ENCODE measurements at regions not wholly inside any gene's neighbourhood (a gene's known extent, or its start where the extent isn't known, plus 50 kb on each side); places are given as distances from the start of the nearest gene placed in this dataset.
"Not testable (repeated sequence)": the region's sequence is repeated elsewhere in the genome, so short reads cannot be mapped to it uniquely, and the experiment has no call there.

DNA sequence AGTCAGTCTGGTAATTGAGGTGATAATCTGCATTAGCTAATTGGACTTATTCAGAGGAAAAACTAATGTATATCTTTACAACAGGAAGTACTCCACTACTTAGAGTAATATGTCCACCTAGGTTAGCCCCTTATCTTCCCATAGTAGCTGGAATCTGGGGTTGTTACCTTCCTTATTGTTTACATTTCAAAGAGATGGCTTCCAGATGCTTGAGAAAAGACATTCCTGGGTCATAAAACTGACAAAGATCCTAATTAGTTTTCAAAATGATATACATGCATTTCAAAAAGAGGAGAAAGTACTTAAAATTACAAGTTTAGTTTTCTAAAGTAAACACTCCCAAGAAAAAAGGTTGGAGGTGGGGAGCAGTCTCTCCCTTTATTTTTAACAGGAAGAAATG lies 78.1 kb downstream of the RPL10L start:
- no peaks in the 10 kb centered on the region for H3K27me3 ChIP-seq (ENCODE audit: insufficient read depth)
- H3K9ac ChIP-seq, result no peak overlapping the region
- H2AFZ ChIP-seq (ENCODE audit: low read depth), result no peak overlapping the region
- ChIA-PET POLR2A (no interaction called here), CTCF (no interaction called here)
- H3K4me2 ChIP-seq, result no peak overlapping the region
- DNase-seq, result no peak
- H3K4me1 ChIP-seq (ENCODE audit: control insufficient read depth in 1 of 2, insufficient read depth in 2 of 2, low read depth in 1 of 2, low read length in 1 of 2), result no peaks in the 10 kb centered on the region; a peak in 1 of 4 replicates
- TF ChIP-seq, protein P1, sequence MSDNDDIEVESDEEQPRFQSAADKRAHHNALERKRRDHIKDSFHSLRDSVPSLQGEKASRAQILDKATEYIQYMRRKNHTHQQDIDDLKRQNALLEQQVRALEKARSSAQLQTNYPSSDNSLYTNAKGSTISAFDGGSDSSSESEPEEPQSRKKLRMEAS (IDR thresholded peaks at IDR 0.05; ENCODE audit: low read depth), result no peak
- TF ChIP-seq, protein P2, sequence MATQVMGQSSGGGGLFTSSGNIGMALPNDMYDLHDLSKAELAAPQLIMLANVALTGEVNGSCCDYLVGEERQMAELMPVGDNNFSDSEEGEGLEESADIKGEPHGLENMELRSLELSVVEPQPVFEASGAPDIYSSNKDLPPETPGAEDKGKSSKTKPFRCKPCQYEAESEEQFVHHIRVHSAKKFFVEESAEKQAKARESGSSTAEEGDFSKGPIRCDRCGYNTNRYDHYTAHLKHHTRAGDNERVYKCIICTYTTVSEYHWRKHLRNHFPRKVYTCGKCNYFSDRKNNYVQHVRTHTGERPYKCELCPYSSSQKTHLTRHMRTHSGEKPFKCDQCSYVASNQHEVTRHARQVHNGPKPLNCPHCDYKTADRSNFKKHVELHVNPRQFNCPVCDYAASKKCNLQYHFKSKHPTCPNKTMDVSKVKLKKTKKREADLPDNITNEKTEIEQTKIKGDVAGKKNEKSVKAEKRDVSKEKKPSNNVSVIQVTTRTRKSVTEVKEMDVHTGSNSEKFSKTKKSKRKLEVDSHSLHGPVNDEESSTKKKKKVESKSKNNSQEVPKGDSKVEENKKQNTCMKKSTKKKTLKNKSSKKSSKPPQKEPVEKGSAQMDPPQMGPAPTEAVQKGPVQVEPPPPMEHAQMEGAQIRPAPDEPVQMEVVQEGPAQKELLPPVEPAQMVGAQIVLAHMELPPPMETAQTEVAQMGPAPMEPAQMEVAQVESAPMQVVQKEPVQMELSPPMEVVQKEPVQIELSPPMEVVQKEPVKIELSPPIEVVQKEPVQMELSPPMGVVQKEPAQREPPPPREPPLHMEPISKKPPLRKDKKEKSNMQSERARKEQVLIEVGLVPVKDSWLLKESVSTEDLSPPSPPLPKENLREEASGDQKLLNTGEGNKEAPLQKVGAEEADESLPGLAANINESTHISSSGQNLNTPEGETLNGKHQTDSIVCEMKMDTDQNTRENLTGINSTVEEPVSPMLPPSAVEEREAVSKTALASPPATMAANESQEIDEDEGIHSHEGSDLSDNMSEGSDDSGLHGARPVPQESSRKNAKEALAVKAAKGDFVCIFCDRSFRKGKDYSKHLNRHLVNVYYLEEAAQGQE (IDR thresholded peaks at IDR 0.05; ENCODE audit: low read depth, low read length), result no peak
- TF ChIP-seq TCF12 (IDR thresholded peaks at IDR 0.05) (no peak), RXRA (IDR thresholded peaks at IDR 0.05; ENCODE audit: borderline replicate concordance, low read depth) (no peak), MEF2A (IDR thresholded peaks at IDR 0.05; ENCODE audit: borderline replicate concordance, low read depth) (no peak), POLR2AphosphoS5 (IDR thresholded peaks at IDR 0.05; ENCODE audit: low read depth, low read length) (no peak), NRF1 (IDR thresholded peaks at IDR 0.05; ENCODE audit: low read depth, low read length) (no peak), FOSL2 (IDR thresholded peaks at IDR 0.05; ENCODE audit: borderline replicate concordance, low read depth) (no peak)
- TF ChIP-seq, protein P3, sequence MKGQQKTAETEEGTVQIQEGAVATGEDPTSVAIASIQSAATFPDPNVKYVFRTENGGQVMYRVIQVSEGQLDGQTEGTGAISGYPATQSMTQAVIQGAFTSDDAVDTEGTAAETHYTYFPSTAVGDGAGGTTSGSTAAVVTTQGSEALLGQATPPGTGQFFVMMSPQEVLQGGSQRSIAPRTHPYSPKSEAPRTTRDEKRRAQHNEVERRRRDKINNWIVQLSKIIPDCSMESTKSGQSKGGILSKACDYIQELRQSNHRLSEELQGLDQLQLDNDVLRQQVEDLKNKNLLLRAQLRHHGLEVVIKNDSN (IDR thresholded peaks at IDR 0.05; ENCODE audit: borderline replicate concordance, low read depth), result no peak
- no peaks in the 10 kb centered on the region for H3K36me3 ChIP-seq (replicated peaks in 1 of 2; ENCODE audit: control insufficient read depth in 1 of 2, insufficient read depth in 2 of 2, low read length in 1 of 2)
- no peaks in the 10 kb centered on the region for H3K79me2 ChIP-seq (ENCODE audit: insufficient read depth)
- no peaks in the 10 kb centered on the region for H3K9me2 ChIP-seq
- H3K27ac ChIP-seq (ENCODE audit: low read depth in 2 of 2, low read length in 1 of 2), result no peak overlapping the region
- no peak overlapping the region for H3K4me3 ChIP-seq (ENCODE audit: low read depth in 2 of 2, low read length in 1 of 2)
- no peaks in the 10 kb centered on the region for H3K9me3 ChIP-seq
- H3F3A ChIP-seq (replicated peaks; ENCODE audit: insufficient read depth), result no peaks in the 10 kb centered on the region
- no peaks in the 10 kb centered on the region for H4K20me1 ChIP-seq (ENCODE audit: insufficient read depth)

DNA sequence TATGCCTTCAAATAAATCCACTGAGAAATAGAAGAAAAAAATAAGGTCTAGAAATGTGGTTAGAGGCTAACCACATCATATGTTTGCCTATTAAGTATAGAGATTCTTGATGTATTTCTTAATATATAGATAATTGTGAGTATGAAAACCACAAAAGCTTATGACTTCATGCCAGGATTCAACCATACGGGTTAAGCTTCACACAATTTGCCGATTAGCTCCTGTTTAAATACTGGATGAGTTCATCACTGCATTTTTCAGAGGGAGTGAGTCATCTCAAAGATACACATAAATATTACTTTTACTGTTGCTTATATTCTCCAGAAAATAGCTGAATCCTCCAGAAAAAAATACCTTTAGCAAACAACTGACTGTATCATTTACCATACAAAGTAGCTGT lies 79.6 kb downstream of the RPL10L start:
- Histone ChIP-seq H3K36me3 (replicated peaks in 1 of 2; ENCODE audit: control insufficient read depth in 1 of 2, insufficient read depth in 2 of 2, low read length in 1 of 2) (no peaks in the 10 kb centered on the region), H3K4me3 (ENCODE audit: low read depth in 2 of 2, low read length in 1 of 2) (no peak overlapping the region), H2AFZ (ENCODE audit: low read depth) (no peak overlapping the region), H4K20me1 (ENCODE audit: insufficient read depth) (no peaks in the 10 kb centered on the region), H3K4me2 (no peak overlapping the region), H3K27me3 (ENCODE audit: insufficient read depth) (no peaks in the 10 kb centered on the region), H3K27ac (ENCODE audit: low read depth in 2 of 2, low read length in 1 of 2) (no peak overlapping the region), H3K79me2 (ENCODE audit: insufficient read depth) (no peaks in the 10 kb centered on the region), H3K9me2 (no peaks in the 10 kb centered on the region), H3F3A (replicated peaks; ENCODE audit: insufficient read depth) (no peaks in the 10 kb centered on the region), H3K9ac (no peak overlapping the region), H3K9me3 (no peaks in the 10 kb centered on the region), H3K4me1 (ENCODE audit: control insufficient read depth in 1 of 2, insufficient read depth in 2 of 2, low read depth in 1 of 2, low read length in 1 of 2) (no peaks in the 10 kb centered on the region; a peak in 1 of 4 replicates)
- DNase-seq, result no peak
- CTCF ChIA-PET, result no interaction called here
- TF ChIP-seq FOSL2 (IDR thresholded peaks at IDR 0.05; ENCODE audit: borderline replicate concordance, low read depth) (0 out of 2 replicates have a peak, but pooled peaks have one; percentile 18), GABPA (IDR thresholded peaks at IDR 0.05; ENCODE audit: low read depth) (no peak)
- TF ChIP-seq, protein P4, sequence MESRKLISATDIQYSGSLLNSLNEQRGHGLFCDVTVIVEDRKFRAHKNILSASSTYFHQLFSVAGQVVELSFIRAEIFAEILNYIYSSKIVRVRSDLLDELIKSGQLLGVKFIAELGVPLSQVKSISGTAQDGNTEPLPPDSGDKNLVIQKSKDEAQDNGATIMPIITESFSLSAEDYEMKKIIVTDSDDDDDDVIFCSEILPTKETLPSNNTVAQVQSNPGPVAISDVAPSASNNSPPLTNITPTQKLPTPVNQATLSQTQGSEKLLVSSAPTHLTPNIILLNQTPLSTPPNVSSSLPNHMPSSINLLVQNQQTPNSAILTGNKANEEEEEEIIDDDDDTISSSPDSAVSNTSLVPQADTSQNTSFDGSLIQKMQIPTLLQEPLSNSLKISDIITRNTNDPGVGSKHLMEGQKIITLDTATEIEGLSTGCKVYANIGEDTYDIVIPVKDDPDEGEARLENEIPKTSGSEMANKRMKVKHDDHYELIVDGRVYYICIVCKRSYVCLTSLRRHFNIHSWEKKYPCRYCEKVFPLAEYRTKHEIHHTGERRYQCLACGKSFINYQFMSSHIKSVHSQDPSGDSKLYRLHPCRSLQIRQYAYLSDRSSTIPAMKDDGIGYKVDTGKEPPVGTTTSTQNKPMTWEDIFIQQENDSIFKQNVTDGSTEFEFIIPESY (IDR thresholded peaks at IDR 0.05; ENCODE audit: borderline replicate concordance, low read depth), result no peak
- WGBS (ENCODE audit: low lambda C conversion rate), result 0% methylated on average over 2 of the region's 2 CpGs
- POLR2A ChIA-PET, result no interaction called here

DNA sequence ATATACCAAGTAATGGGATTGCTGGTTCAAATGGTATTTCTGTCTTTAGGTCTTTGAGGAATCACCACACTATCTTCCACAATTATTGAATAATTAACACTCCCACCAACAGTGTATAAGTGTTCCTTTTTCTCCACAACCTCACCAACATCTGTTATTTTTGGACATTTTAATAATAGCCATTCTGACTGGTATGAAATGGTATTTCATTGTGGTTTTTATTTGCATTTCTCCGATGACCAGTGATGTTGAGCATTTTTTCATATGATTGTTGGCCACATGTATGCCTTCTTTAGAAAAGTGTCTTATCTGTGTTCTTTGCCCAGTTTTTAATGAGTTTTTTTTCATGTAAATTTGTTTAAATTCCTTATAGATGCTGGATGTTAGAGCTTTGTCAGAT lies 83.4 kb downstream of the RPL10L start:
- H2AFZ ChIP-seq (ENCODE audit: low read depth); H3K9me2 ChIP-seq; POLR2A ChIA-PET; H3K9me3 ChIP-seq; H3K9ac ChIP-seq; H3K27ac ChIP-seq (ENCODE audit: low read depth in 2 of 2, low read length in 1 of 2); DNase-seq; H3K4me1 ChIP-seq (ENCODE audit: control insufficient read depth in 1 of 2, insufficient read depth in 2 of 2, low read depth in 1 of 2, low read length in 1 of 2); H4K20me1 ChIP-seq (ENCODE audit: insufficient read depth); H3K79me2 ChIP-seq (ENCODE audit: insufficient read depth); CTCF ChIA-PET; H3K36me3 ChIP-seq (replicated peaks in 1 of 2; ENCODE audit: control insufficient read depth in 1 of 2, insufficient read depth in 2 of 2, low read length in 1 of 2); H3K27me3 ChIP-seq (ENCODE audit: insufficient read depth); H3K4me3 ChIP-seq (ENCODE audit: low read depth in 2 of 2, low read length in 1 of 2); H3F3A ChIP-seq (replicated peaks; ENCODE audit: insufficient read depth); H3K4me2 ChIP-seq: not testable (repeated sequence)
- WGBS (ENCODE audit: low lambda C conversion rate), result 0% methylated on average over 1 of the region's 1 CpG

Data from SK-N-SH (cell line).